A549 (cell line): ENCODE measurements at regions not wholly inside any gene's neighbourhood (a gene's known extent, or its start where the extent isn't known, plus 50 kb on each side); places are given as distances from the start of the nearest gene placed in this dataset.

Experiments used
- ATAC-seq, 2 experiments: fragments of 200-7000 bp in 1 of 2; fragments of >200 bp in 1 of 2; cut with Nextera tagmentation in 1 of 2; cut with Tn5 transposase in 1 of 2; 3 replicates each; pipeline versions ENCODE4 v1.8.0 to v1.9.1; 2018 to 2020; ENCODE audit warnings: mild to moderate bottlenecking in 1 of 2, moderate library complexity in 1 of 2
- CTCF ChIA-PET: fragments of 300-600 bp; sonication (Branson Sonifier 250); formaldehyde crosslinking; extraction: SDS; loops from one replicate; lab custom pipeline; 2021; ENCODE audit warnings: antibody characterized with exemption, inconsistent platforms; lab: Yijun Ruan, JAX
- POLR2A ChIA-PET: fragments of 350-600 bp; formaldehyde crosslinking; extraction: SDS; loops from one replicate; lab custom pipeline; 2021; ENCODE audit warnings: antibody characterized with exemption, inconsistent platforms; lab: Yijun Ruan, JAX
- DNase-seq, 2 experiments: peaks; one replicate each; pipeline versions ENCODE4 v3.0.0 to v3.0.0-alpha.2; 2011 to 2016; ENCODE audit warnings: low read depth in 1 of 2, low spot score in 1 of 2
- FAIRE-seq: peaks from 2 replicates; lab custom pipeline; 2011; peaks lifted over from hg19 to GRCh38; lab: Jason Lieb, UNC
- H3K27ac ChIP-seq, 2 experiments: fragments of >200 bp; sonication (Bioruptor Twin); formaldehyde crosslinking; 3 replicates each; pipeline ENCODE4 v1.5.1; 2016 to 2017
- H3K4me1 ChIP-seq: fragments of >200 bp; sonication (Bioruptor Twin); formaldehyde crosslinking; 3 replicates; pipeline ENCODE4 v1.6.1; 2016
- H3K4me2 ChIP-seq: fragments of >200 bp; sonication (Bioruptor Twin); formaldehyde crosslinking; 3 replicates; pipeline ENCODE4 v1.6.1; 2016
- H3K4me3 ChIP-seq: fragments of >200 bp; sonication (Bioruptor Twin); formaldehyde crosslinking; 3 replicates; pipeline ENCODE4 v1.5.1; 2016
- H3K9me3 ChIP-seq: fragments of >200 bp; sonication (Bioruptor Twin); formaldehyde crosslinking; 3 replicates; pipeline ENCODE4 v1.6.1; 2016
- BHLHE40 ChIP-seq: IDR thresholded peaks from 2 replicates; pipeline ENCODE4 v1.6.1; 2012; ENCODE audit warnings: low read depth, low read length, inconsistent platforms
- EHMT2 ChIP-seq: fragments of 200-600 bp; sonication (generic); IDR thresholded peaks from 2 replicates; pipeline ENCODE4 v1.6.1; 2016; ENCODE audit warnings: antibody characterized with exemption, low read depth, mild to moderate bottlenecking, moderate library complexity
- EP300 ChIP-seq, 2 experiments: fragments of >200 bp; sonication (Bioruptor Twin); formaldehyde crosslinking; IDR thresholded peaks; 2 replicates in 1 of 2; 3 replicates in 1 of 2; pipeline ENCODE4 v1.6.1; 2016 to 2017
- FOXS1 ChIP-seq: fragments of 250-450 bp; sonication (Bioruptor Pico); IDR thresholded peaks from 2 replicates; pipeline ENCODE4 v1.5.0; 2020; ENCODE audit warnings: mild to moderate bottlenecking, moderate library complexity
- HOXB13 ChIP-seq: fragments of 250-450 bp; sonication (Bioruptor Pico); IDR thresholded peaks from 2 replicates; pipeline ENCODE4 v1.5.0; 2020; ENCODE audit warnings: low read depth, mild to moderate bottlenecking, moderate library complexity
- HOXB5 ChIP-seq: fragments of 250-450 bp; sonication (Bioruptor Pico); IDR thresholded peaks from 2 replicates; pipeline ENCODE4 v1.5.0; 2020; ENCODE audit warnings: mild to moderate bottlenecking, moderate library complexity
- MAFK ChIP-seq: fragments of 450-650 bp; IDR thresholded peaks from 2 replicates; pipeline ENCODE4 v1.6.1; 2014; ENCODE audit not compliant: partially characterized antibody
- MYC ChIP-seq: IDR thresholded peaks from 2 replicates; pipeline ENCODE4 v1.6.1; 2012; ENCODE audit warnings: mild to moderate bottlenecking, inconsistent platforms, low read length, improper control_type of control experiment, borderline replicate concordance
- NR3C1 ChIP-seq: fragments of >200 bp; sonication (Bioruptor Twin); formaldehyde crosslinking; IDR thresholded peaks from 3 replicates; pipeline ENCODE4 v1.6.1; 2017
- POLR2A ChIP-seq: IDR thresholded peaks from 2 replicates; pipeline ENCODE4 v1.6.1; 2012; ENCODE audit warnings: mild to moderate bottlenecking, low read length
- RCOR1 ChIP-seq: fragments of 150-350 bp; IDR thresholded peaks from 2 replicates; pipeline ENCODE4 v1.6.1; 2014; ENCODE audit warnings: antibody characterized with exemption, low read length, low read depth
- TP53 ChIP-seq: fragments of 250-450 bp; sonication (Bioruptor Pico); IDR thresholded peaks from 2 replicates; pipeline ENCODE4 v1.5.0; 2021; ENCODE audit warnings: mild to moderate bottlenecking, moderate library complexity
- ZC3H11A ChIP-seq: fragments of 450-650 bp; IDR thresholded peaks from 2 replicates; pipeline ENCODE4 v1.6.1; 2014; ENCODE audit warnings: antibody characterized with exemption, mild to moderate bottlenecking
- ZFP36 ChIP-seq: fragments of 450-650 bp; IDR thresholded peaks from 2 replicates; pipeline ENCODE4 v1.6.1; 2014; ENCODE audit warnings: borderline replicate concordance; ENCODE audit not compliant: partially characterized antibody
- ZNF302 ChIP-seq: fragments of 250-450 bp; sonication (Bioruptor Pico); IDR thresholded peaks from 2 replicates; pipeline ENCODE4 v1.9.0; 2021; ENCODE audit warnings: inconsistent platforms, mild to moderate bottlenecking, moderate library complexity
- WGBS: methylation state at CpG from one replicate; pipeline ENCODE4 v1.1.6; 2017; ENCODE audit errors: missing lambda C conversion rate; 5-methylcytosine and 5-hydroxymethylcytosine counted together
- TF ChIP-seq, protein P1 (sequence below): fragments of >200 bp; sonication (Bioruptor Twin); formaldehyde crosslinking; IDR thresholded peaks from 3 replicates; pipeline ENCODE4 v1.5.1; 2016
- TF ChIP-seq, protein P2 (sequence below): IDR thresholded peaks from 2 replicates; pipeline ENCODE4 v1.6.1; 2012; ENCODE audit warnings: low read depth, borderline replicate concordance
- TF ChIP-seq, protein P3 (sequence below): fragments of 250-450 bp; sonication (Bioruptor Pico); IDR thresholded peaks from 2 replicates; pipeline ENCODE4 v1.5.0; 2020; ENCODE audit warnings: low read depth, mild to moderate bottlenecking, moderate library complexity
- TF ChIP-seq, protein P4 (sequence below): fragments of >200 bp; sonication (Bioruptor Twin); formaldehyde crosslinking; IDR thresholded peaks from 2 replicates; pipeline ENCODE4 v1.6.1; 2016
- TF ChIP-seq, protein P5 (sequence below): IDR thresholded peaks from 2 replicates; pipeline ENCODE4 v1.6.1; 2012

DNA sequence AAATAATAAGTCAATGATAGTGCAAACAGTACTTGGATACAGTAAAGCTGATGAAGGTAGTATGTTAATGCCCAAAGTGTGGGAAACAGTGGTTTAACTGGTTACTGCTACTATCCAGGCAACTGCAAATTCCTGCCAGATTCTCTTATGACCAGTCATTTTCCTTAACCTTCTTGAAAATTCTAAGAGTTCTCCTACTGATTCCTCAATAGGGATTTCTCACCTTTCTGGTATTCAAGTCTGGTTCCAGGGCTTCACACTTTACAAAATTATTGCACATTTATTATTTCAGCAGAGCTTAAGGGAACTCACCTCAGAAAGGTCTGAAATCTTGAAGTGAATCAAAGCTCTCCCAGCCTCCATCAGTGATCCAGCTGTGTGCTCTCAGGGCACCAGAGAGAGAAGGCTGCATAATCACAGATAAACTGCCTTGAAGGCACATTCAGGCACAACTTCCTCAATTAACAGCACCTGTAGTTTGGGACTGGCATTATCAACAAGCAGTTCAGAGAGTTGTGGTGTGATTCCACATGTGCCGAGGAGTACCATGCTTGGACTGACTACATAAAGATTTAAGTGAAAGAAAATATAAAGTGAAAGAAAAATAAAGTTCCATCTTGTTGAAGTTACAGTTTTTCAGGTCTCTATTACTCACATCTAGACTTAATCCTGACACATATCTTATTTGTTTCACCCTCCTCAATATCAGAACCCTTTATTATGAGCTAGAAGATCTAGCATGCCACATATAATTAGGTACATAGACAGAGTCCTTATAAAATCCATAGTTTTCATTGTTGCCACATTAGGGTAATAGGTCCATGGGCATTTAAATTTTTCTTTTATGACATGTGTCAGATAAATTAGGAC lies 59.5 kb upstream of the TIPARP start:
- POLR2A ChIA-PET, result no interaction called here
- CTCF ChIA-PET, result interaction anchor here (0.6 to 1.2 kb wide), 2 partner anchors 88 to 105 kb away, joined by 3 to 4 read pairs; no protein-coding TSS in a partner anchor
- no peak overlapping the region for H3K4me3 ChIP-seq
- WGBS, result 89% methylated on average over 1 of the region's 1 CpG
- no peak for ATAC-seq
- DNase-seq, result no peak
- no peak overlapping the region; a peak in 1 of 6 replicates for H3K27ac ChIP-seq
- no peak overlapping the region for H3K4me2 ChIP-seq
- H3K9me3 ChIP-seq, result no peaks in the 10 kb centered on the region
- no peaks in the 10 kb centered on the region for H3K4me1 ChIP-seq
- FAIRE-seq, result no peak
- TF ChIP-seq EHMT2 (no peak), EP300 (IDR thresholded peaks at IDR 0.05) (no peak), ZNF302 (CRISPR knock-in tag) (no peak)

DNA sequence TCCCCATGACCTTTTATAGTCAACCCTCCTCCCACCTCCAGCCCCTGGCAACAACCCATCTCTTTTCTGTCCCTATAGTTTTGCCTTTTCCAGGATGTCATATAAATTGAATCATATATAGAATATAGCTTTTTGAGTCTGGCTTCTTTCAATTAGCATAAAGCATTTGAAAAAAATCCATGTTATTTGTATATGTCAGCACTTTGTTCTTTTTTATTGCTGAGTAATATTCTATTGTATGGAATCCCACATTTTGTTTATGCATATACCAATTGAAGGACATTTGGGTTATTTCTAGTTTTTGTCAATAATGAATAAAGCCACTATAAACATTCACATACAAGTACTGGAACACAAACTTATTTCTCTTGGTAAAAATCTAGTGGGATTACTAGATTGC lies 58.0 kb upstream of the SSR3 start:
- DNase-seq, result no peak
- no peak overlapping the region for H3K27ac ChIP-seq
- no peak for FAIRE-seq
- H3K4me1 ChIP-seq, result no peaks in the 10 kb centered on the region
- ATAC-seq, result no peak
- POLR2A ChIA-PET, result no interaction called here
- CTCF ChIA-PET, result interaction anchor here (0.6 to 1.0 kb wide), 2 partner anchors 61 to 154 kb away, joined by 3 read pairs; no protein-coding TSS in a partner anchor
- no peak overlapping the region for H3K4me3 ChIP-seq
- H3K9me3 ChIP-seq, result no peaks in the 10 kb centered on the region
- no peak overlapping the region for H3K4me2 ChIP-seq
- TF ChIP-seq, protein P1, sequence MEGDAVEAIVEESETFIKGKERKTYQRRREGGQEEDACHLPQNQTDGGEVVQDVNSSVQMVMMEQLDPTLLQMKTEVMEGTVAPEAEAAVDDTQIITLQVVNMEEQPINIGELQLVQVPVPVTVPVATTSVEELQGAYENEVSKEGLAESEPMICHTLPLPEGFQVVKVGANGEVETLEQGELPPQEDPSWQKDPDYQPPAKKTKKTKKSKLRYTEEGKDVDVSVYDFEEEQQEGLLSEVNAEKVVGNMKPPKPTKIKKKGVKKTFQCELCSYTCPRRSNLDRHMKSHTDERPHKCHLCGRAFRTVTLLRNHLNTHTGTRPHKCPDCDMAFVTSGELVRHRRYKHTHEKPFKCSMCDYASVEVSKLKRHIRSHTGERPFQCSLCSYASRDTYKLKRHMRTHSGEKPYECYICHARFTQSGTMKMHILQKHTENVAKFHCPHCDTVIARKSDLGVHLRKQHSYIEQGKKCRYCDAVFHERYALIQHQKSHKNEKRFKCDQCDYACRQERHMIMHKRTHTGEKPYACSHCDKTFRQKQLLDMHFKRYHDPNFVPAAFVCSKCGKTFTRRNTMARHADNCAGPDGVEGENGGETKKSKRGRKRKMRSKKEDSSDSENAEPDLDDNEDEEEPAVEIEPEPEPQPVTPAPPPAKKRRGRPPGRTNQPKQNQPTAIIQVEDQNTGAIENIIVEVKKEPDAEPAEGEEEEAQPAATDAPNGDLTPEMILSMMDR, result no peak
- TF ChIP-seq ZFP36 (no peak), MYC (no peak), MAFK (peak; percentile 87), ZNF302 (CRISPR knock-in tag) (no peak)
- TF ChIP-seq, protein P2, sequence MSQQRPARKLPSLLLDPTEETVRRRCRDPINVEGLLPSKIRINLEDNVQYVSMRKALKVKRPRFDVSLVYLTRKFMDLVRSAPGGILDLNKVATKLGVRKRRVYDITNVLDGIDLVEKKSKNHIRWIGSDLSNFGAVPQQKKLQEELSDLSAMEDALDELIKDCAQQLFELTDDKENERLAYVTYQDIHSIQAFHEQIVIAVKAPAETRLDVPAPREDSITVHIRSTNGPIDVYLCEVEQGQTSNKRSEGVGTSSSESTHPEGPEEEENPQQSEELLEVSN, result no peak
- TF ChIP-seq, all 56 proteins: peak for 1

DNA sequence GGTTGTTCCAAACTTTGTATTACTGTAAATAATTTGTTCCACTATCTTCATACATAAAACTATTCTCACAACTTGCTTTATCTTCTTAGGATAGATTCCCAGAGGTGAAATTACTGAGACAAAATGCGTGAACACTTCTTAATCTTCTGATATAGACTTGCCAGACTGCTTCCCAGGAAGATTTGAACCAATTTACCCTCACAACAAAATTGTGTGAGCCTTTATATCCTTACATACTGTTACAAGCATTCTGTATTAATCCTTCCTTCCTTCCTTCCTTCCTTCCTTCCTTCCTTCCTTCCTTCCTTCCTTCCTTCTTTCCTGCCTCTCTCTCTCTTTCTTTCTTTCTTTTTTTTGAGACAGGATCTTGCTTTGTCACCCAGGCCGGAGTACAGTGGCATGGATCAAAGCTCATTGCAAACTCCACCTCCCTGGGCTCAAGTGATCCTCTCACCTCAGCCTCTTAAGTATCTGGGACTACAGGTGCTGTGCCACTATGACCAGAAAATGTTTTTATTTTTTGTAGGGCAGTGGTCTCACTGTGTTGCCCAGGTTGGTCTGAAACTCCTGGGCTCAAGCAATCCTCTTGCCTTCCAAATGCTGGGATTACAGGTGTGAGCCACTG lies 57.1 kb upstream of the SSR3 start:
- no peak overlapping the region for H3K4me3 ChIP-seq
- POLR2A ChIA-PET, result no interaction called here
- no peak for TF ChIP-seq HOXB5 (CRISPR knock-in tag)
- no peak for TF ChIP-seq RCOR1
- CTCF ChIA-PET, result no interaction called here
- ATAC-seq (no peak), DNase-seq (no peak), FAIRE-seq (no peak)
- H3K9me3 ChIP-seq, result no peaks in the 10 kb centered on the region
- H3K4me1 ChIP-seq, result no peaks in the 10 kb centered on the region
- 88% methylated on average over 2 of the region's 2 CpGs for WGBS
- H3K4me2 ChIP-seq, result no peak overlapping the region
- H3K27ac ChIP-seq, result no peak overlapping the region

DNA sequence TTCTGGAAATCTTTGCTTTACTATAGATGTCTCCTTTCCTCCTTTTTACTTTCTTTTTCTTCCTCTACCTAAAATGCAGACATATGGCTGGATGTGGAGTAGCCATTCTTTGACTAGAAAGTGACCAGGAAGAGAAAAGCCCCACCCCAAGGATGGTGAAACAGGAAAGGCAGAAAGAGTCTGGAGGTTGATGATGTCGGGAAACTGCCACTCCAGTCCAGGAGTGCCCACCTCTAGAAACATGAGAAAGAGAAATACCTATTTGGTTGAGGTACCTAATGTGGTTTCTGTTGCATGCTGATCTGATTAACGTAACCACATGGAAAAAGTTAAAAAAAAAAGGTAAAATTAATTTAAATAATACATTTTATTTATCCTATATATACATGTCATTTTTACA lies 55.2 kb upstream of the SSR3 start:
- H3K9me3 ChIP-seq, result no peaks in the 10 kb centered on the region
- WGBS, result 62% methylated on average over 2 of the region's 2 CpGs
- CTCF ChIA-PET, result no interaction called here

More for the DNA sequence above, 55.2 kb upstream of the SSR3 start:
- TF ChIP-seq ZC3H11A, result no peak
- TF ChIP-seq FOXS1 (CRISPR knock-in tag), result no peak
- TF ChIP-seq, protein P3, sequence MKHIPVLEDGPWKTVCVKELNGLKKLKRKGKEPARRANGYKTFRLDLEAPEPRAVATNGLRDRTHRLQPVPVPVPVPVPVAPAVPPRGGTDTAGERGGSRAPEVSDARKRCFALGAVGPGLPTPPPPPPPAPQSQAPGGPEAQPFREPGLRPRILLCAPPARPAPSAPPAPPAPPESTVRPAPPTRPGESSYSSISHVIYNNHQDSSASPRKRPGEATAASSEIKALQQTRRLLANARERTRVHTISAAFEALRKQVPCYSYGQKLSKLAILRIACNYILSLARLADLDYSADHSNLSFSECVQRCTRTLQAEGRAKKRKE (CRISPR knock-in tag), result no peak
- no peak for TF ChIP-seq NR3C1
- TF ChIP-seq BHLHE40, result no peak
- TF ChIP-seq TP53, result no peak
- TF ChIP-seq POLR2A, result no peak
- no peak for TF ChIP-seq RCOR1
- TF ChIP-seq, protein P4, sequence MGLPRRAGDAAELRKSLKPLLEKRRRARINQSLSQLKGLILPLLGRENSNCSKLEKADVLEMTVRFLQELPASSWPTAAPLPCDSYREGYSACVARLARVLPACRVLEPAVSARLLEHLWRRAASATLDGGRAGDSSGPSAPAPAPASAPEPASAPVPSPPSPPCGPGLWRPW, result no peak
- no peak for TF ChIP-seq MYC
- no peak for TF ChIP-seq HOXB13 (CRISPR knock-in tag)
- TF ChIP-seq, protein P5, sequence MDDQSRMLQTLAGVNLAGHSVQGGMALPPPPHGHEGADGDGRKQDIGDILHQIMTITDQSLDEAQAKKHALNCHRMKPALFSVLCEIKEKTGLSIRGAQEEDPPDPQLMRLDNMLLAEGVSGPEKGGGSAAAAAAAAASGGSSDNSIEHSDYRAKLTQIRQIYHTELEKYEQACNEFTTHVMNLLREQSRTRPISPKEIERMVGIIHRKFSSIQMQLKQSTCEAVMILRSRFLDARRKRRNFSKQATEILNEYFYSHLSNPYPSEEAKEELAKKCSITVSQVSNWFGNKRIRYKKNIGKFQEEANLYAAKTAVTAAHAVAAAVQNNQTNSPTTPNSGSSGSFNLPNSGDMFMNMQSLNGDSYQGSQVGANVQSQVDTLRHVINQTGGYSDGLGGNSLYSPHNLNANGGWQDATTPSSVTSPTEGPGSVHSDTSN, result no peak
- DNase-seq (no peak), ATAC-seq (no peak), FAIRE-seq (no peak)
- H3K4me1 ChIP-seq, result no peaks in the 10 kb centered on the region
- no peak overlapping the region for H3K4me2 ChIP-seq
- no peak overlapping the region for H3K27ac ChIP-seq
- H3K4me3 ChIP-seq, result no peak overlapping the region
- POLR2A ChIA-PET, result no interaction called here
